ENCODE measurements at regions not wholly inside any gene's neighbourhood (a gene's known extent, or its start where the extent isn't known, plus 50 kb on each side); places are given as distances from the start of the nearest gene placed in this dataset.

DNA sequence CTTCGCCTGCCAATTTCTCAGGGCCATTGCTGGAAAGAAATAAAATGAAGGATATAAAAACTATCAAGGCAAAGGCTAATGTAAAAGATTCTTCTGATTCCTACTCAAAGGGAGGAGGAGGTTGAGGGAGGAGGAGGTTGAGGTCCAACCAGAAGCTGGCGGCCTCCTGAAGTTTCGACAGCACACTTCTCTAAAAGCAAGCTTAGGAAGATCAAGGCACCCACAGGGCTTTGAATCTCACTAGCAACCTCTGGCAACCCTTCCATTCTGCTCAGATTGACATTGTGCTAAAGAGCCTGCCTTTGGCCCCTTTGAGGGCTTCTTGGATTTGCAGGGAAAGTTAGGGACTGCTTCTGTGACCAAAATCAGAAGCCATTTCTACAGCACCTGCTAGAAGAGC is 81.5 kb upstream of the TNRC6C start:
- no peaks in the 10 kb centered on the region for H3K36me3 ChIP-seq (ENCODE audit: insufficient read depth, low read length)
- no peak overlapping the region for H2AFZ ChIP-seq (ENCODE audit: low read depth, low read length)
- no peaks in the 10 kb centered on the region for H3K9me3 ChIP-seq (ENCODE audit: low read length)
- H3K4me3 ChIP-seq (ENCODE audit: low read length), result no peak overlapping the region
- H3K4me1 ChIP-seq (ENCODE audit: insufficient read depth, low read length), result peaks cover 4% of the 10 kb centered on the region
- H3K27me3 ChIP-seq (ENCODE audit: insufficient read depth, low read length), result peaks cover 5% of the 10 kb centered on the region

DNA sequence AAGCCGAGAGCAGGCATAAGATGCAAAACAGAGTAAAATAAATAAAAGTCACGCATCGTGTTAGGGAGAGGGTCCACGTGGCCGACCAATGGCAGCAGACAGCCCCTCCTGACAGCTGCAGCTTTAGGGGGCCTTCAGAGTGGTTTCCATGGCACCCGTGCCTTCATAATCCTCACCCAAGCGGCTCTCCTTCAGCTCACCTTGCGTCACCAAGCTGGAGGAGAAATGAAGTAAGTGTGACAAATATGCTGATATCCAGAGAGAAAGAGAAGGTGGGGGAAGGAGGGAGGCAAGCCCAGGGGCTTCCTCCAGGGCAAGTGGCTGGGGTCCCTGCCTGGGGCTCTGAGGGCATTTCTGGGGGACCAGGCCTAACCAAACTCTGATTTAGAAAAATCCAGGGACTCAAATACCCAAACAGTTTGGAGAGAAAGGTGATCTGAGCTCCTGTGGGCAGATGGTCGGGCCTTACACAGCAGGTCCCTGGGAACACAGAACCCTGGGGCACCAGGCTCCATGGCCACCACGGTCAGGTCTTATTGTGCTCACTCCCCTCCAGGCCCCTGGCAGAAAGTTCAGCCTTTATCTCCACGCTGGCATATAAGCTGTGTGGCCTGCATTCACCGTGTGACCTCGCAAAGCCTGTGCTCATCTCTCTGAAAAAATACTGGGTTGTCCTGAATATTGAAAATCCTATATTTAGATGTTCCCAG is 80.7 kb upstream of the TNRC6C start:
- H3K36me3 ChIP-seq (ENCODE audit: insufficient read depth, low read length), result no peaks in the 10 kb centered on the region
- H2AFZ ChIP-seq (ENCODE audit: low read depth, low read length), result no peak overlapping the region
- no peaks in the 10 kb centered on the region for H3K9me3 ChIP-seq (ENCODE audit: low read length)
- no peak overlapping the region for H3K4me3 ChIP-seq (ENCODE audit: low read length)
- peaks cover 5% of the 10 kb centered on the region for H3K27me3 ChIP-seq (ENCODE audit: insufficient read depth, low read length)
- peaks cover 9% of the 10 kb centered on the region for H3K4me1 ChIP-seq (ENCODE audit: insufficient read depth, low read length)

DNA sequence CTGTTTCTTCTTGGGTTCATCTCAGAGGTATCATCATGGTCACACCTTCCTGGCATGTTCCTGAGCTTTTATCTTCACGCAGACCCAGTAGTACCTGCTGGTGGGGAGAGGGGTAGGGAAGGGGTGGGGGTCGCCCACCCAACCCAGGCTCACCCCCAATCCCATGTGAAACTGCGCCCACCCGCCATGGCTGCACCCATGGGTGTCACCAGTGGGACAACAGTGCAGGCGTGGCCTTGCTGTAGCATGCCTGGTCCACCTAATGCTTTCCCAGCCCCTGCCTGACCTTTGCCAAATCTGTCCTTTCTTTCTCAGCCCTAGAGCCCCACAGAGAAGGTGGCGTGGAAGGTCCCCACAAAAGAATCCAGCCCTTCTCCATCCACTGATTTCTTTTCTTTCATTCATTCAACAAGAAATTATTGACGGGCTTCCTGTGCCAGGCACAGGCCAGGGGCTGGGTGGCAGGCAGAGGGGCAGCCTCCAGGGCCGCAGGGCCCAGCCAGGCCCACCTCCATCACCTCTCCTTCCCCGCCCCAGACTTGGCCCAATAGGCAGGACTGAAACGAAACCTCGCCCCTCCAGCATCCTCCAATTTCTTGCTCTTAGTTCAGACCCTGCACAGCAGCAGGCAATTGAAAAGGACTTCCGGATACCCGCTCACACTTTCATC is 79.1 kb upstream of the TNRC6C start:
- Histone ChIP-seq H3K4me1 (ENCODE audit: insufficient read depth, low read length) (peaks cover 16% of the 10 kb centered on the region), H3K36me3 (ENCODE audit: insufficient read depth, low read length) (no peaks in the 10 kb centered on the region), H3K9me3 (ENCODE audit: low read length) (no peaks in the 10 kb centered on the region), H2AFZ (ENCODE audit: low read depth, low read length) (no peak overlapping the region), H3K4me3 (ENCODE audit: low read length) (no peak overlapping the region), H3K27me3 (ENCODE audit: insufficient read depth, low read length) (peaks cover 5% of the 10 kb centered on the region)

DNA sequence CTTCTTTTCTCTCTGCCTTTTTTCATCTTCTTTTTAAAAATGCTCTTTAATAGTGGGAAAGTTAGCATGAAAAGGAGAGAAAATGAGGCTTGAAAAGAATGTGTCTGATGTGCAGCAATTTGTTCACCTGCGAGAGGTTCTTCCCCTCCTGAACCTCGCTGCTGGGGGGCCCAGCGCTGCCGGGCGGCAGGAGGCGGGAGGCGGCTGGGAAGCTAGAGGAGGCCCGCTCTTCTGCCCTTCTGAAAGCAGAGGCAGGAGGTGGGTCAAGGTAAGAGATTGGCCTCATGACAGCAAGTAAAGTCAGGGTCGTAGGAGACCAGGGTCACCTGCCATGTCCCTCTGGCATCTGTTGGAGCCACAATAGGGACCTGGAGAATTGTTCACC is 78.6 kb upstream of the TNRC6C start:
- peaks cover 21% of the 10 kb centered on the region for H3K4me1 ChIP-seq (ENCODE audit: insufficient read depth, low read length)
- no peaks in the 10 kb centered on the region for H3K9me3 ChIP-seq (ENCODE audit: low read length)
- H3K36me3 ChIP-seq (ENCODE audit: insufficient read depth, low read length), result no peaks in the 10 kb centered on the region
- H2AFZ ChIP-seq (ENCODE audit: low read depth, low read length), result no peak overlapping the region
- peaks cover 5% of the 10 kb centered on the region for H3K27me3 ChIP-seq (ENCODE audit: insufficient read depth, low read length)
- H3K4me3 ChIP-seq (ENCODE audit: low read length), result no peak overlapping the region

DNA sequence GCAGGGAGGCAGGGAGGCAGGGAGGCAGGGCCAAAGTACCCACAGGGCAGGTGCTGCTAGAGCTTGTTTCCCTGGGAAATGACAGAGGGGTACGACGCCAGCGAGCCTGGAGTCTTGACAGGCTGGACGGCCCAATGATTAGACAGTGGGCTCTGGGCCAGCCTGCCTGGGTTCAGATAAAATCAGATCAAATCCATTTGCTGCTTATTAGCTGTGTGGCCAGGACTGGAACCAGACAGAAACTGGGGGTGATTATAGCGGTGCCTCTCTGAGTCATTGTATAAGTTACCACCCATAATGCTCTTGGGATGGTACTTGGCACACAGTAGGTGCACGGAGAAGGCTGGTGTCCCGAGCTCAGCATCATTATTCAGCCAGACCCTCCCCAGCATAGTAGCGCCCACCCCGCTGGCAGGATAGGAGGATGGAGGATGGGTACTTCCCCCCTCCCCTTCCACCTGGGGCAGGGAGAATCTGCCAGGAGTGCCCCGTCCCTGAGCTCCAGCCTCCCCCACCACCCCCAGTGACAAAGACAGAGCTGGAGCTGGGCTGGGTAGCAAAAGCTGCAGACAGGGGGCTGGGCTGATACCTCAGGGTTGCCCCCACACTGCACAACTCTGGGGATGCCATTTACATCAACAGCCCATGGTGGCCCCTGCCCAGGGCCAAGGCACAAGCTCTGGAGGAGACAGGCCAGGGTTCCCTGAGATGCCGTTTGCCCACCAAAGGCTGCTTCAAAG is 77.6 kb upstream of the TNRC6C start:
- Histone ChIP-seq H2AFZ (ENCODE audit: low read depth, low read length) (no peak overlapping the region), H3K4me1 (ENCODE audit: insufficient read depth, low read length) (peaks cover 22% of the 10 kb centered on the region), H3K27me3 (ENCODE audit: insufficient read depth, low read length) (peaks cover 3% of the 10 kb centered on the region), H3K9me3 (ENCODE audit: low read length) (no peaks in the 10 kb centered on the region), H3K4me3 (ENCODE audit: low read length) (no peak overlapping the region), H3K36me3 (ENCODE audit: insufficient read depth, low read length) (no peaks in the 10 kb centered on the region)

DNA sequence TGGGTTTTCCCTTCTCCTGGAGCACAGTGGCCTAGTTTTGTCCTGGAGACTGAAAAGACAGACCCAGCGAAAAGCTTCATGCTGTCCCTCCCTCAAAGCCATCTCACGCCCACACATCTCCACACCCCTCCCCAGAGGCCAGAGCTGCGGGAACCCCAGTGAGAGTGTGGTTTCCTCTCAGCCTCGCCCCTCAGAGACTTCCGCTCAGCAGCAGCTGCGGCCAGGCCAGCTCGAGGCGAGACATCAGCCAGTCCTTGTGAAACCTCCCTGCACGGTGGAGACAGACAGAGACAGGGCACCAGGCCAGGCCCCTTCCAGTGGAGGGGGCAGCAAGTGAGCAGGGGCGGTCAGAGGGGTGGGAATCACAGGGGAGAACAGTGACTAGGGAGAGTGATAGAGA is 77.0 kb upstream of the TNRC6C start:
- Histone ChIP-seq H3K36me3 (ENCODE audit: insufficient read depth, low read length) (no peaks in the 10 kb centered on the region), H3K4me1 (ENCODE audit: insufficient read depth, low read length) (peaks cover 22% of the 10 kb centered on the region), H3K4me3 (ENCODE audit: low read length) (no peak overlapping the region), H3K27me3 (ENCODE audit: insufficient read depth, low read length) (peaks cover 3% of the 10 kb centered on the region), H2AFZ (ENCODE audit: low read depth, low read length) (no peak overlapping the region), H3K9me3 (ENCODE audit: low read length) (no peaks in the 10 kb centered on the region)

DNA sequence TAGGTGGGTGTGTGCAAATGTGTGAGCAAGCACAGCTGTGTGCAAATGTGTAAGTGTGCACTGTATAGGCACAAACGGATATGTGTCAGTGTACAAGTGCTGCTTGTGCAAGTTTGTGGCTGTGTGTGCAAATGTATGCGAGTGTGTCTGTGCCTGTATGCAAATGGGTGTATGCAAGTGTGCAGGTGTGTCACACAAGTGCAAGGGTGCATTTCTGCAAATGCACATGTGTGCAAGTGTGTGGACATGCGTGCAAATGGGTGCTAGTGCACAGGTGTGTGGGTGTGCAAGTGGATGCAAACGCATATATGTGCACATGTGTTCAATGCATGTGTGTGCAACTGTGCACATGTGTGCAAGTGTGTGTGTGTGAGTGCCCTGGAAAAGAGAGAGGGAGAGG is 76.5 kb upstream of the TNRC6C start:
- no peak overlapping the region for H3K4me3 ChIP-seq (ENCODE audit: low read length)
- peaks cover 3% of the 10 kb centered on the region for H3K27me3 ChIP-seq (ENCODE audit: insufficient read depth, low read length)
- H3K9me3 ChIP-seq (ENCODE audit: low read length), result no peaks in the 10 kb centered on the region
- peaks cover 22% of the 10 kb centered on the region for H3K4me1 ChIP-seq (ENCODE audit: insufficient read depth, low read length)
- no peaks in the 10 kb centered on the region for H3K36me3 ChIP-seq (ENCODE audit: insufficient read depth, low read length)
- no peak overlapping the region for H2AFZ ChIP-seq (ENCODE audit: low read depth, low read length)

DNA sequence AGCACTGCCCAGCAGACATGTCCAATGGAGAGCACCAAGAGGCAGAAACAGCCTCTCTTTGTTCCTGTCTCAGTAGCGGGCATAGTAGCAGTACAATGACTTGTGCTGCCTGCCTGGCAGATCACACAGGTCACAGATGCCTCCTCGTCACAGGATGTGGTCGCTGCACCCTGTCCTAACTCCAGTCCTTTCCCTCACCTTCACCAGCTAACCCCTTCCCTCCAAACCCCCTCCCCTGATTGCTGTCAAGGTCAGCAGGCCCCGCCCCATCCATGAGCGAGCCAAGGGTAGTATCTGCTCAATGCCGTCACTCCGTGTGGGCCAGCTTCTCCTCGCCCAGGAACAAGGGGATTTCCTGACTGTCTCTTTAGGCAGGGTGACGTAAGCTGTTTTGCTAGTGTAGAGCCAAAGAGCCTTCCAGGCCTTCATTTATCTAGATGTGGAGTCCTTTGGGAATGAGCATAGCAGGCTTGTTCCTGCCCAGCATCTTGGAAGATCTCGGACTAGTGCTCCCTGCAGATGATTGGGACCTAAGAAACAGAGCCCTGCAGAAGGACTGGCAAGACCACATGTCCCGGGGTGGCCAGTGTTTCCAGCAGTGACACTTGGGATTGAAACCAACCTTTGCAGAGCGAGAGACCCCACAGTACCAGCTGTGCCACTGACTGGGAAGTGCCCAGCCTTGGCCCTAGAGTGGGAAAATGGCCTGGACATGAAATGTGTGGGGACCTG is 75.9 kb upstream of the TNRC6C start:
- Histone ChIP-seq H3K36me3 (ENCODE audit: insufficient read depth, low read length) (no peaks in the 10 kb centered on the region), H3K4me3 (ENCODE audit: low read length) (no peak overlapping the region), H2AFZ (ENCODE audit: low read depth, low read length) (no peak overlapping the region), H3K4me1 (ENCODE audit: insufficient read depth, low read length) (peaks cover 22% of the 10 kb centered on the region), H3K27me3 (ENCODE audit: insufficient read depth, low read length) (peaks cover 3% of the 10 kb centered on the region), H3K9me3 (ENCODE audit: low read length) (no peaks in the 10 kb centered on the region)

DNA sequence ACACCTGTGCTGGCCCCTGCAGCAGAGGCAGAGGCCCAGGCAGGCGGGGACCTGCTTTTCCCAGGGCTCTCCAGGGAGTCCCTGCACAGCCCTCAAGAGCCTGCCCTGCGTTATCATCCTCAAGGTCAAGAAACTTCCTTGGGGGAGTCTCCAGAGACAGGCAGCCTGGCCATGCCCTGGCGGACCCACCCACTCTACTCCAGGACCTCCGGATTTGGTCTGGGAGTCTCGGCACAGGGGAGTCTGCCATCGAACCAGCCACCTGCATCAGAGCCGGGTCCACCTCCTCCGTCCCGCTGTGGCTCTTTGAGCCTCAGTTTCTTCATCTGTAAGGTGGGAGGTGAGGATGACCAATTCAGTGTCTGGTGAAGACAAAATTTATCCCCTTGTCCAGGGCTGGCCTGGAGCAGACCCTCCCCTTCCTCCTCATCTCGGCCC is 75.3 kb upstream of the TNRC6C start:
- no peaks in the 10 kb centered on the region for H3K9me3 ChIP-seq (ENCODE audit: low read length)
- no peak overlapping the region for H2AFZ ChIP-seq (ENCODE audit: low read depth, low read length)
- no peak overlapping the region for H3K4me3 ChIP-seq (ENCODE audit: low read length)
- H3K36me3 ChIP-seq (ENCODE audit: insufficient read depth, low read length), result no peaks in the 10 kb centered on the region
- H3K4me1 ChIP-seq (ENCODE audit: insufficient read depth, low read length), result peaks cover 22% of the 10 kb centered on the region
- peaks cover 3% of the 10 kb centered on the region for H3K27me3 ChIP-seq (ENCODE audit: insufficient read depth, low read length)

DNA sequence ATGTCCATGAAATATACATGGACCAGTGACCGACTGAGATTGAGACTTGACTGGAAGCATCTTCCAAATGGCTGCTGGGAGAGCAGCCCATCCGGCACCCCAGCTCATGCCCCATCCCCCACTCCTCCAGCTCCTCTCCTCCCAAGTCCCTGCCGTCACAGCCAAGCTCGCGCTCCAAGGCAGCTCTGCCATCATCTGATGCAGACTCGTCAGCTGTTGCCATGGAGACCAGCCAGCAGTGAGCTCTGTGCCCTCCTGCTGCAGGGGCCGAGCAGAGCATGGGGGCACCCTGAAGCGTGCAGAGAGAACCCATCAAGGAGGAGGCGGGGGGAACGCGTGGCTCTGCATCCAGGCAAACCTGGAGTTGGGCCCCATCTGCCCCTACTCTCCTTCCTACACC is 74.5 kb upstream of the TNRC6C start:
- H3K27me3 ChIP-seq (ENCODE audit: insufficient read depth, low read length), result peaks cover 3% of the 10 kb centered on the region
- H3K4me3 ChIP-seq (ENCODE audit: low read length), result no peak overlapping the region
- H3K36me3 ChIP-seq (ENCODE audit: insufficient read depth, low read length), result no peaks in the 10 kb centered on the region
- no peak overlapping the region for H2AFZ ChIP-seq (ENCODE audit: low read depth, low read length)
- H3K9me3 ChIP-seq (ENCODE audit: low read length), result no peaks in the 10 kb centered on the region
- peaks cover 22% of the 10 kb centered on the region for H3K4me1 ChIP-seq (ENCODE audit: insufficient read depth, low read length)

DNA sequence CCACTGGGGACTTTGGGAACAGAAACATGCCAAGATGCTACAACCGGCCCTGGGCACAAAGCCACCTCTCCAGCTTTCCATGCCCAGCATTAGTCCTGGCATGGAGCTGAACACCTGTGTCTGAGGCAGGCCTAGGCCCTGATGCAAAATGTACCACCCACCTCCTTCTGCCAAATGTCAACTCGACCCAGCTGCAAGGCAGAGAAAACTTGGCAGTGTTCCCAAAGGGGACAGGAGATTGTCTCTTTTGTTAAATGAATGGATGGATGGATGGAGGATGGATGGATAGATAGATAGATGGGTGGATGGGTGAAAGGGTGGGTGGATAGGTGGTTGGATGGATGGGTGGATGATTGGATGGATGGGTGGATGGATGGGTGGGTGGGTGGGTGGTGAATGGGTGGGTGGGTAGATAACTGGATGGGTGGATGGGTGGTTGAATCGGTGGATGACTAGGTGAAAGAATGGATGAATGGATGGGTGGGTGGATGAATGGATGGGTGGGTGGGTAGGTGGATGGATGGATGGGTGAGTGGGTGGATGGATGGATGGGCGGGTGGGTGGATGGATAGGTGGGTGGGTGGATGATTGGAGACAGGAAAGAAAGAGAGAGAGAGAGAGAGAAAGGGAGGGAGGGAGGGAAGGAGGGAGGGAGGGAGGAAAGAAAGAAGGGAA is 73.4 kb upstream of the TNRC6C start:
- H2AFZ ChIP-seq (ENCODE audit: low read depth, low read length), result no peak overlapping the region
- H3K9me3 ChIP-seq (ENCODE audit: low read length), result no peaks in the 10 kb centered on the region
- H3K4me1 ChIP-seq (ENCODE audit: insufficient read depth, low read length), result peaks cover 22% of the 10 kb centered on the region
- H3K36me3 ChIP-seq (ENCODE audit: insufficient read depth, low read length), result no peaks in the 10 kb centered on the region
- H3K4me3 ChIP-seq (ENCODE audit: low read length), result no peak overlapping the region
- peaks cover 3% of the 10 kb centered on the region for H3K27me3 ChIP-seq (ENCODE audit: insufficient read depth, low read length)

DNA sequence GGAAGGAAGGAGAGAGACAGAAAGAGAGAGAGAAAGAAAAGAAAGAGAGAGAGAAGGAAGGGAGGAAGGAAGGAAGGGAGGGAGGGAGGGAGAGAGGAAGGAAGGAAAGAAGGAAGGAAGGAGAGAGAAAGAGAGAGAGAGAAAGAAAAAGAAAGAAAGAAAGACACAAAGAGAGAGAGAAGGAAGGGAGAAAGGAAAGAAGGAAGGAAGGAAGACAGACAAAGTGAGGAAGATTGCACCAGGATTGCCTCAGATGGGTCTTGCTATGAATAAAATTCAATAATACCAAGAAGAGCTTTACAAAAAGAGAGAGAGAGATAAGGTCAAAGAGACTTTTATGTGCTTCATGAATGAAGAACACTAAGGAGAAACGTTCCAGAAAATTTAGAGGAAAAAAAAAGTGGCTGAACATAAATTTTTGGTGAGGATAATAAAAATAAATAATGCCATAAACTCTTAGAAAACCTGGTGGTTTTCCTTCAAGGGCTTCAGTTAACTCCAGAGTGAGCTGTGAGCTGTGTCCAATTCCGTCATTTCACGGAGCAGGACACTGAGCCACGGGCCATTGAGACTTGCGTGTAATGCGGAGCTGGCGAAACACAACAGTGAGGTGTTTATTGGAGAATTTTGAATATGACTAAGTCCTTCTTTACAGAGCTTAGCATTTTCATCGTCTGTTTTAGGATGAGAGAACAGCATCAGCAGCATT is 72.7 kb upstream of the TNRC6C start:
- no peaks in the 10 kb centered on the region for H3K36me3 ChIP-seq (ENCODE audit: insufficient read depth, low read length)
- H2AFZ ChIP-seq (ENCODE audit: low read depth, low read length), result no peak overlapping the region
- H3K27me3 ChIP-seq (ENCODE audit: insufficient read depth, low read length), result peaks cover 3% of the 10 kb centered on the region
- H3K9me3 ChIP-seq (ENCODE audit: low read length), result no peaks in the 10 kb centered on the region
- peaks cover 22% of the 10 kb centered on the region for H3K4me1 ChIP-seq (ENCODE audit: insufficient read depth, low read length)
- H3K4me3 ChIP-seq (ENCODE audit: low read length), result no peak overlapping the region

All from neuron (in vitro differentiated cells).